ENCODE measurements at regions not wholly inside any gene's neighbourhood (a gene's known extent, or its start where the extent isn't known, plus 50 kb on each side); places are given as distances from the start of the nearest gene placed in this dataset.

DNA sequence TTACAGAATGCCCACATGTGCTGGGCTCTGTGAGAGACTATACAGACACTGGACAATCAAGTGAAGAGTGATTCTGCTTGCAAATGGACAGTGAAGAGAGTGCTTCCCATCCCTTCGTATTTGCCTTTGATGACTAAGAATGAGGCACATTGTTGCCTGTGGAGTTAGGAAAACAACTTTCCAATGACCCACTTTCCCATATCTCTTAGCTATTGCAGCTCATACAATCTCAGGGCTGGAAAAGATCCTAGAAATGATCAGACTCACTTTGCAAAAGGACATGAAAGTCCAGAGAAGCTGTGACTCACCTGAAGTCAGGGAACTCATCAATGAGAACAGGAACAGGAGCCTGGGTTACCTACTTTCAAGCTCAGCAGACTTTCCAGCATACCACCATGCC, 440.5 kb upstream of the TCF4 start:
- TF ChIP-seq, protein P1, sequence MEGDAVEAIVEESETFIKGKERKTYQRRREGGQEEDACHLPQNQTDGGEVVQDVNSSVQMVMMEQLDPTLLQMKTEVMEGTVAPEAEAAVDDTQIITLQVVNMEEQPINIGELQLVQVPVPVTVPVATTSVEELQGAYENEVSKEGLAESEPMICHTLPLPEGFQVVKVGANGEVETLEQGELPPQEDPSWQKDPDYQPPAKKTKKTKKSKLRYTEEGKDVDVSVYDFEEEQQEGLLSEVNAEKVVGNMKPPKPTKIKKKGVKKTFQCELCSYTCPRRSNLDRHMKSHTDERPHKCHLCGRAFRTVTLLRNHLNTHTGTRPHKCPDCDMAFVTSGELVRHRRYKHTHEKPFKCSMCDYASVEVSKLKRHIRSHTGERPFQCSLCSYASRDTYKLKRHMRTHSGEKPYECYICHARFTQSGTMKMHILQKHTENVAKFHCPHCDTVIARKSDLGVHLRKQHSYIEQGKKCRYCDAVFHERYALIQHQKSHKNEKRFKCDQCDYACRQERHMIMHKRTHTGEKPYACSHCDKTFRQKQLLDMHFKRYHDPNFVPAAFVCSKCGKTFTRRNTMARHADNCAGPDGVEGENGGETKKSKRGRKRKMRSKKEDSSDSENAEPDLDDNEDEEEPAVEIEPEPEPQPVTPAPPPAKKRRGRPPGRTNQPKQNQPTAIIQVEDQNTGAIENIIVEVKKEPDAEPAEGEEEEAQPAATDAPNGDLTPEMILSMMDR (IDR thresholded peaks at IDR 0.05), result no peak
- TF ChIP-seq EZH2 (IDR thresholded peaks at IDR 0.05), result no peak
